ENCODE measurements at regions not wholly inside any gene's neighbourhood (a gene's known extent, or its start where the extent isn't known, plus 50 kb on each side); places are given as distances from the start of the nearest gene placed in this dataset.
"Not testable (repeated sequence)": the region's sequence is repeated elsewhere in the genome, so short reads cannot be mapped to it uniquely, and the experiment has no call there.

GRCh38 chr10:29869593-29869992, 189.8 kb downstream of the JCAD start:
- peak; percentile 74 for DNase-seq (ENCODE audit: low read depth)
- TF ChIP-seq, protein P1, sequence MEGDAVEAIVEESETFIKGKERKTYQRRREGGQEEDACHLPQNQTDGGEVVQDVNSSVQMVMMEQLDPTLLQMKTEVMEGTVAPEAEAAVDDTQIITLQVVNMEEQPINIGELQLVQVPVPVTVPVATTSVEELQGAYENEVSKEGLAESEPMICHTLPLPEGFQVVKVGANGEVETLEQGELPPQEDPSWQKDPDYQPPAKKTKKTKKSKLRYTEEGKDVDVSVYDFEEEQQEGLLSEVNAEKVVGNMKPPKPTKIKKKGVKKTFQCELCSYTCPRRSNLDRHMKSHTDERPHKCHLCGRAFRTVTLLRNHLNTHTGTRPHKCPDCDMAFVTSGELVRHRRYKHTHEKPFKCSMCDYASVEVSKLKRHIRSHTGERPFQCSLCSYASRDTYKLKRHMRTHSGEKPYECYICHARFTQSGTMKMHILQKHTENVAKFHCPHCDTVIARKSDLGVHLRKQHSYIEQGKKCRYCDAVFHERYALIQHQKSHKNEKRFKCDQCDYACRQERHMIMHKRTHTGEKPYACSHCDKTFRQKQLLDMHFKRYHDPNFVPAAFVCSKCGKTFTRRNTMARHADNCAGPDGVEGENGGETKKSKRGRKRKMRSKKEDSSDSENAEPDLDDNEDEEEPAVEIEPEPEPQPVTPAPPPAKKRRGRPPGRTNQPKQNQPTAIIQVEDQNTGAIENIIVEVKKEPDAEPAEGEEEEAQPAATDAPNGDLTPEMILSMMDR (IDR thresholded peaks at IDR 0.05; ENCODE audit: insufficient read depth, low read length) = no peak
- no peak overlapping the region for H3K4me3 ChIP-seq (ENCODE audit: low read depth, low read length)

GRCh38 chr10:29866356-29866755, 193.0 kb downstream of the JCAD start:
- DNase-seq (ENCODE audit: low read depth) = no peak
- H3K4me3 ChIP-seq (ENCODE audit: low read depth, low read length) = no peak overlapping the region
- TF ChIP-seq, protein P1 (IDR thresholded peaks at IDR 0.05; ENCODE audit: insufficient read depth, low read length) = no peak

GRCh38 chr10:29865700-29866355, 193.6 kb downstream of the JCAD start:
- H3K4me3 ChIP-seq (ENCODE audit: low read depth, low read length) = no peak overlapping the region
- TF ChIP-seq, protein P1 (IDR thresholded peaks at IDR 0.05; ENCODE audit: insufficient read depth, low read length) = no peak
- peak; percentile 23 for DNase-seq (ENCODE audit: low read depth)

DNA sequence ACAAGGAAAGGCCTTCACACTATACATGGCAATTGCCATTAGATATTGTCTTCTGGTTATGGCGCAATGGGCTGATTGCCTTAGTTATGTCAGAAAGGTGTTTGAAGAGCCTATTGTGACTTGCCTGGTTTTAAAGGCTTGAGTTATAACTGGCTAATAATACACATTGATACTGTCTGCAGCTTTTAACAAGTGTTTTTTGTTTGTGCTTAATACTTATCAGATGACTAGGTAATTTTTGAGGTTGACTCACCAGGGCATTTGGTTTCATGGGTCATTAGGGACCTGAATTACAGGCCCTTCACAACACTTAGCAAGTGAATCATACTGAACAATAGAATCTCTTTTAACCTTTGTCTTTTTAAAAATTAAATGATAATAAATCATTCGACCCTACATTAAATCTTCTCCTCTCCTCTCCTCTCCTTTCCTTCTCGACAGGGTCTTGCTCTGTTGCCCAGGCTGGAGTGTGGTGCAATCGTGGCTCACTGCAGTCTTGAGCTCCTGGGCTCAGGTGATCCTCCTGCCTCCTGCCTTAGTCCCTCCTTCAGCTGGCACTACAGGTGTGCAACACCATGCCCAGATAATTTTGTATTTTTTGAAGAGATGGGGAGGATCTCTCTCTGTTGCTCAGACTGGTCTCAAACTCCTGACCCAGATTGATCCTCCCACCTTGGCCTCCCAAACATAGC, 196.3 kb downstream of the JCAD start:
- DNase-seq (ENCODE audit: low read depth) = peak; percentile 93
- no peak overlapping the region for H3K4me3 ChIP-seq (ENCODE audit: low read depth, low read length)
- TF ChIP-seq, protein P1 (IDR thresholded peaks at IDR 0.05; ENCODE audit: insufficient read depth, low read length) = no peak

DNA sequence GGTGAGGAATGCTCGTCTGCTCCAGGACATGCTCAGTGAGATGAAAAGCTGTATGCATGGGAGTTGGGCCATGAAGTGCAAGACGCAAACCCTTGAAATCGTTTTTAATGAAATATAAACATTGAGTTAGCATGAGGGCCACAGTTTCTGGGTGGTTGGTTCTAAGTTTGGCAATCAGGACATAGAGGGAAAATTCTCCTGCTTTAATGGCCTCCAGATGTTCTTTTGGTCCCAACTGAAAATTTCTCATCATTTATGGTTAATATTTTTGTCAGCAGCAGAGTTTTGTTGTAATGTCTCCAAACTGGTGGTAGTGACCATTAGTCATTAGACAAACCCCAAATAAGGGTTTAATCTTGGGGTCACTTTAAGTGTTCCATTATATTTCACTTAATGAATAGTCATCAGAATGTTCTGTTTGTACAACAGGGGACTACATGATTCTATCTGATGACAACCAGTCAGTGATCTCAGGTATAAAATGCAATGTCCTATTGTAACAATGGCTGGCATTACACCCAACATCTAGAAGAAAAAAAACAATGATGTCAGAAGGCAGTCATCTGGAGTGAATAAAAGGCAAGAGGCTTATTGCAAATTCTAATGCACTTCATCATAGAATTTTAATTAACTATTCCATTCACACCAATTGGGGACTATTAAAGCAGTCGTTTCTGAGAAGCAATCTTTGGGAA, 197.4 kb downstream of the JCAD start:
- TF ChIP-seq, protein P1 (IDR thresholded peaks at IDR 0.05; ENCODE audit: insufficient read depth, low read length) = no peak
- peak; percentile 96 for DNase-seq (ENCODE audit: low read depth)
- H3K4me3 ChIP-seq (ENCODE audit: low read depth, low read length) = no peak overlapping the region

- not testable (repeated sequence) for DNase-seq (ENCODE audit: low read depth); H3K4me3 ChIP-seq (ENCODE audit: low read depth, low read length)
Observed at GRCh38 chr10:29861231-29861630, 198.2 kb downstream of the JCAD start.

DNA sequence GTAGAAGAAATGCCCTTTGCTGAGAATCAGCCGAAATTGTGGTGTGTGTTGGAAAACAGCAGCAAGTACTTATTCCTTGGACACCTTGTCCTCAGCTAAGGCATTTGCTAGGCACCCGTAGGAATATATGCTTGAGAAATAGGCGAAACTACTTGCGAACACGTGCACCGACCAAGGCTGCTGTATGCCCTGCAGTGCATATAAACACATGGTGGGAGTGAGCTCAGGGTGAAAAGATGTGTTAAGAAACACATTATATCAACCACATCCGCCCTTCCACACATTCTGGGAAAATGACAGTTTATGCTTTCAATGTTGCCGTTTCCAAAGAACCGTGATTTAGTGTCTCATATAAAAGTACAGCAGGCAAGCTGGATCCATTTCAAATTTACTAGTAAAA, 199.2 kb downstream of the JCAD start:
- DNase-seq (ENCODE audit: low read depth) = no peak
- TF ChIP-seq, protein P1 (IDR thresholded peaks at IDR 0.05; ENCODE audit: insufficient read depth, low read length) = no peak
- no peak overlapping the region for H3K4me3 ChIP-seq (ENCODE audit: low read depth, low read length)
